HepG2 (cell line): ENCODE measurements at regions not wholly inside any gene's neighbourhood (a gene's known extent, or its start where the extent isn't known, plus 50 kb on each side); places are given as distances from the start of the nearest gene placed in this dataset.
A peak's percentile ranks its signal among the peaks of the same experiment; 100 is the strongest.

Experiments
- ATAC-seq: fragments of 200-7000 bp; cut with Tn5 transposase; 3 replicates; pipeline ENCODE4 v1.9.1; 2020; ENCODE audit warnings: mild to moderate bottlenecking, moderate library complexity
- BruUV-seq: library from RNA; stranded (reverse); fragments of 400-500 nt; replicated peaks from 2 replicates; lab custom pipeline; 2021; lab: Mats Ljungman, UMichigan
- CTCF ChIA-PET: fragments of 300-600 bp; formaldehyde crosslinking; extraction: SDS; loops from one replicate; lab custom pipeline; 2021; ENCODE audit warnings: low total read pairs, inconsistent platforms, low intra/inter-chr PET ratio; lab: Yijun Ruan, JAX
- POLR2A ChIA-PET: fragments of 350-600 bp; sonication (Branson Sonifier 250); formaldehyde crosslinking; loops from one replicate; lab custom pipeline; 2020; ENCODE audit warnings: antibody characterized with exemption, inconsistent platforms; lab: Yijun Ruan, JAX
- DNase-seq: peaks from one replicate; pipeline ENCODE4 v3.0.0-alpha.2; 2015; ENCODE audit warnings: low spot score
- FAIRE-seq: peaks from 3 replicates; lab custom pipeline; 2011; peaks lifted over from hg19 to GRCh38; lab: Jason Lieb, UNC
- H2AFZ ChIP-seq: one replicate; pipeline ENCODE4 v1.6.1; 2011; ENCODE audit warnings: low read length, inconsistent platforms
- H3K27ac ChIP-seq: fragments of 300-600 bp; 3 replicates; pipeline ENCODE4 v1.8.0; 2011; ENCODE audit warnings: mixed run types, mild to moderate bottlenecking, mixed read lengths, low read length, inconsistent platforms; ENCODE audit not compliant: insufficient read depth; ENCODE audit errors: extremely low read length
- H3K27me3 ChIP-seq, 2 experiments: fragments of 200-600 bp in 1 of 2; 2 replicates in 1 of 2; 3 replicates in 1 of 2; pipeline versions ENCODE4 v1.6.0 to v1.8.0; 2011; ENCODE audit warnings: low read length in 2 of 2, mild to moderate bottlenecking in 2 of 2, moderate library complexity in 2 of 2, inconsistent platforms in 1 of 2; ENCODE audit not compliant: insufficient read depth in 2 of 2, control insufficient read depth in 1 of 2
- H3K36me3 ChIP-seq, 2 experiments: fragments of 200-600 bp in 1 of 2; replicated peaks in 1 of 2; 2 replicates in 1 of 2; 3 replicates in 1 of 2; pipeline versions ENCODE4 v1.5.1 to v1.8.0; 2011; ENCODE audit warnings: low read length in 2 of 2, inconsistent platforms in 1 of 2; ENCODE audit not compliant: insufficient read depth in 2 of 2, control insufficient read depth in 1 of 2
- H3K4me1 ChIP-seq: 2 replicates; pipeline ENCODE4 v1.5.1; 2012; ENCODE audit warnings: low read length, inconsistent platforms; ENCODE audit not compliant: insufficient read depth
- H3K4me2 ChIP-seq: 2 replicates; pipeline ENCODE4 v1.6.0; 2011; ENCODE audit warnings: low read depth, low read length, inconsistent platforms
- H3K4me3 ChIP-seq, 3 experiments: fragments of 200-600 bp in 1 of 3; sonication (generic), shearing (Covaris generic) in 1 of 3; replicated peaks in 1 of 3; 2 replicates each; pipeline ENCODE4 v1.5.1; 2011 to 2016; ENCODE audit warnings: low read length in 3 of 3, inconsistent platforms in 2 of 3, low read depth in 2 of 3, mild to moderate bottlenecking in 2 of 3, control low read depth in 1 of 3, mixed read lengths in 1 of 3; ENCODE audit not compliant: insufficient read depth in 1 of 3
- H3K79me2 ChIP-seq: one replicate; pipeline ENCODE4 v1.6.1; 2011; ENCODE audit warnings: low read length, inconsistent platforms; ENCODE audit not compliant: insufficient read depth
- H3K9ac ChIP-seq: 2 replicates; pipeline ENCODE4 v1.6.0; 2011; ENCODE audit warnings: mild to moderate bottlenecking, low read depth, low read length, inconsistent platforms; ENCODE audit not compliant: insufficient read depth
- H3K9me3 ChIP-seq: 2 replicates; pipeline ENCODE4 v1.5.1; 2012; ENCODE audit warnings: mild to moderate bottlenecking, low read length
- H4K20me1 ChIP-seq: 2 replicates; pipeline ENCODE4 v1.6.0; 2011; ENCODE audit warnings: inconsistent platforms, mild to moderate bottlenecking, low read length, moderate library complexity; ENCODE audit not compliant: insufficient read depth
- ZBTB8A ChIP-seq: sonication (generic); formaldehyde crosslinking; IDR thresholded peaks from 2 replicates; pipeline ENCODE4 v1.4.0; 2020; ENCODE audit warnings: mild to moderate bottlenecking, low read depth, missing genetic modification reagents, borderline replicate concordance
- ZNF784 ChIP-seq: sonication (generic); formaldehyde crosslinking; IDR thresholded peaks from 2 replicates; pipeline ENCODE4 v1.5.1; 2020; ENCODE audit warnings: missing genetic modification reagents, mild to moderate bottlenecking, borderline replicate concordance
- WGBS: methylation state at CpG from one replicate; pipeline ENCODE4 v1.1.6; 2017; ENCODE audit warnings: low lambda C conversion rate; 5-methylcytosine and 5-hydroxymethylcytosine counted together
- in situ Hi-C: cut with HindIII; loops from 2 replicates; pipeline ENCODE4 v1.10.0; 2017; ENCODE audit warnings: low pct_unique_long_range_greater_than_20kb; ENCODE audit not compliant: extremely low pct_ligation_motif_present
- intact Hi-C: fragments of 100-400 bp; cut with micrococcal nuclease; formaldehyde crosslinking; loops from one replicate; pipeline ENCODE4 v1.10.0; 2022; ENCODE audit not compliant: unreplicated experiment
- TF ChIP-seq, protein P1 (sequence below): sonication (generic); formaldehyde crosslinking; IDR thresholded peaks from 2 replicates; pipeline ENCODE4 v1.4.0; 2020; ENCODE audit warnings: mild to moderate bottlenecking, missing genetic modification reagents

DNA sequence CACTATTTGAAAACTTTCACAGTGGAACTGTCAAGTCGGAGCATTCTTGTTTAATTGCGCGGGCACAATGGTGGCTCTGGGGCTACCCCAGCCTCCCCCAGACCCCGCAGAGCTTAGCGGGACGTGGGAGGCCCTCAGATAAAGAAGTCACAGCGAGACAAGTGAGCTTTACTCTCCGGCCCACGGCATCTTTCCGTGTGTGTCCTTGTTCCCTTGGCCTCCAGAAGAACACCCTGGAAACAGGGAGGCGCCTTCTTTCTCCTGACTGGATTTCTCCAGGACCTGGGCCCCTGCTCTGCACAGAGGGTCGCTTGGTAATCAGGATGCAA is 382.8 kb downstream of the RRAGC start:
- no peaks in the 10 kb centered on the region for H3K9me3 ChIP-seq
- no peaks in the 10 kb centered on the region for H3K36me3 ChIP-seq
- in situ Hi-C loops: no loop called here
- no TSS peak for BruUV-seq
- no peak overlapping the region for H3K4me3 ChIP-seq
- H3K4me2 ChIP-seq: no peak overlapping the region
- H3K79me2 ChIP-seq: no peaks in the 10 kb centered on the region
- DNase-seq (no peak), ATAC-seq (no peak), FAIRE-seq (no peak)
- no peak for TF ChIP-seq ZNF784 (CRISPR knock-in tag)
- CTCF ChIA-PET: no interaction called here
- WGBS: 42% methylated on average over 11 of the region's 12 CpGs
- no peak overlapping the region for H2AFZ ChIP-seq
- H4K20me1 ChIP-seq: no peaks in the 10 kb centered on the region
- no peak overlapping the region for H3K27ac ChIP-seq
- no peaks in the 10 kb centered on the region for H3K4me1 ChIP-seq
- peaks cover 0 to 31% of the 10 kb centered on the region in 2 experiments; a peak in 3 of 5 replicates for H3K27me3 ChIP-seq
- intact Hi-C loops: no loop called here
- no peak overlapping the region for H3K9ac ChIP-seq
- POLR2A ChIA-PET: no interaction called here

DNA sequence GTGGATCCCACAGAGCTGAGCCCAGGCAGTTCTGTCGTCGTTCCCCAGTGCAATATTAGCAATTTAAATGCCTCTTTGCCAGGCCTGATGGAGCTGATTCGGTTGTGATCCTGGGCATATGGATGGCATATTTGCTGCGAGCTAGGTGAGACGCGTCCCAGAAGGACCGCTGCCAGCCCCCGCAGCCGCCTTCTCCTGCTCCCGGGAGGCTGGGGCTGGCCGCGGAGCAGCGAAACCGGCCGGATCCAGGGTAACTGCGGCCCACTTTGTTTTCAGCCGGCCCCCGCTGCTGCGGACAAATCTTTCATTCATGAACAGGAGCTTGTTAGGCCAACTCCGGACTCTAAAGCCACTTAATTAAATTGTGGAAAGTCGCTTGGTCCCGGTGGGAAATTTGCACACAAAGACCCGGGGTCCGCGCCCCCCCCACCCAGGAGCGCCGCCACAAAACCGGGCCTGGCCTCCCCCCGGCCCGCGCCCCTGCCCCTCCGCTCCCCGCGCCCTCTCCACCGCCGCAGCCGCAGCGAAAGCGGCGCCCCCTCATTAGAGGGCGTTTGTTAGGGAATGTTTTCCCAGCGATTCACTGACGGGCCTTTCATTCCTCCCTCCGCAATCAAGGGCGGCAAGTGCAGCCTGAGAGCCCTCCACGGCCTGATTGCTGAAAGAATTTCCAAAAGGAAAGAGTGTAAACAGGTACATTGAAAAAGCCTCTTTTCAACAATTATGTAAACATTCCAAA is 383.3 kb downstream of the RRAGC start:
- CTCF ChIA-PET: no interaction called here
- in situ Hi-C loops: no loop called here
- no peaks in the 10 kb centered on the region for H3K36me3 ChIP-seq
- H3K27me3 ChIP-seq: peaks cover 0 to 31% of the 10 kb centered on the region in 2 experiments; a peak in 3 of 5 replicates
- no TSS peak for BruUV-seq
- H3K27ac ChIP-seq: no peak overlapping the region
- H3K4me1 ChIP-seq: no peaks in the 10 kb centered on the region
- H2AFZ ChIP-seq: no peak overlapping the region
- H4K20me1 ChIP-seq: no peaks in the 10 kb centered on the region
- TF ChIP-seq, protein P1, sequence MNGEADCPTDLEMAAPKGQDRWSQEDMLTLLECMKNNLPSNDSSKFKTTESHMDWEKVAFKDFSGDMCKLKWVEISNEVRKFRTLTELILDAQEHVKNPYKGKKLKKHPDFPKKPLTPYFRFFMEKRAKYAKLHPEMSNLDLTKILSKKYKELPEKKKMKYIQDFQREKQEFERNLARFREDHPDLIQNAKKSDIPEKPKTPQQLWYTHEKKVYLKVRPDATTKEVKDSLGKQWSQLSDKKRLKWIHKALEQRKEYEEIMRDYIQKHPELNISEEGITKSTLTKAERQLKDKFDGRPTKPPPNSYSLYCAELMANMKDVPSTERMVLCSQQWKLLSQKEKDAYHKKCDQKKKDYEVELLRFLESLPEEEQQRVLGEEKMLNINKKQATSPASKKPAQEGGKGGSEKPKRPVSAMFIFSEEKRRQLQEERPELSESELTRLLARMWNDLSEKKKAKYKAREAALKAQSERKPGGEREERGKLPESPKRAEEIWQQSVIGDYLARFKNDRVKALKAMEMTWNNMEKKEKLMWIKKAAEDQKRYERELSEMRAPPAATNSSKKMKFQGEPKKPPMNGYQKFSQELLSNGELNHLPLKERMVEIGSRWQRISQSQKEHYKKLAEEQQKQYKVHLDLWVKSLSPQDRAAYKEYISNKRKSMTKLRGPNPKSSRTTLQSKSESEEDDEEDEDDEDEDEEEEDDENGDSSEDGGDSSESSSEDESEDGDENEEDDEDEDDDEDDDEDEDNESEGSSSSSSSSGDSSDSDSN (CRISPR knock-in tag): peak; percentile 74; the same call in 1 of the 2 replicates
- TF ChIP-seq ZBTB8A (CRISPR knock-in tag): no peak
- TF ChIP-seq, all 625 proteins: peak for 1
- Histone ChIP-seq H3K9me3 (no peaks in the 10 kb centered on the region), H3K9ac (no peak overlapping the region), H3K4me2 (no peak overlapping the region), H3K79me2 (no peaks in the 10 kb centered on the region), H3K4me3 (no peak overlapping the region)
- POLR2A ChIA-PET: no interaction called here
- intact Hi-C loops: no loop called here
- ATAC-seq (no peak), FAIRE-seq (no peak), DNase-seq (no peak)
- WGBS: 20% methylated on average over 23 of the region's 46 CpGs
